Renal cortex interstitium (tissue), 11 donors: ENCODE measurements at regions not wholly inside any gene's neighbourhood (a gene's known extent, or its start where the extent isn't known, plus 50 kb on each side); places are given as distances from the start of the nearest gene placed in this dataset.

Experiments
- DNase-seq, 11 donors: peaks; one replicate each; pipeline ENCODE4 v3.0.0-alpha.2; 2013; ENCODE audit warnings: low read depth in 9 of 11, low spot score in 4 of 11; ENCODE audit errors: extremely low read depth in 1 of 11

DNA sequence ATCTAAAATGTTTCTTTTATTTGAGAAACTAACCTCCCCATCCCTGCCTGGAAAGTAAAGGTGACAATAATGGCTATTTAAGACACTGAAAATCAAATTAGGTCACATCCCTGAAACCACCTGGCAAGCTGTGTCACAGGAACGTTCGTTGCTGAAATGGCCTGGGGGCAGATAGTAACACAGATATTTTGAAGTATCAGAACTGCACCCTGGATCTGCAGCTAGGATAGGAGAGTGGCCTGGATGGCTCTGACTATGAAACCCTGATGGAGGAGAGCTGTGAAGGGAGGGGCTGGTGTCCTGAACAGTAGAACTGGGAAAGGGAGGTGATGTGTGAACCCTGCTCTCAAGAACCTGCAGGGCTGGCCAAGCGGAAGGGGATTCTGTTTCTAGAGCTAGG is 648.3 kb upstream of the CFAP20DC start:
- no peak for DNase-seq

DNA sequence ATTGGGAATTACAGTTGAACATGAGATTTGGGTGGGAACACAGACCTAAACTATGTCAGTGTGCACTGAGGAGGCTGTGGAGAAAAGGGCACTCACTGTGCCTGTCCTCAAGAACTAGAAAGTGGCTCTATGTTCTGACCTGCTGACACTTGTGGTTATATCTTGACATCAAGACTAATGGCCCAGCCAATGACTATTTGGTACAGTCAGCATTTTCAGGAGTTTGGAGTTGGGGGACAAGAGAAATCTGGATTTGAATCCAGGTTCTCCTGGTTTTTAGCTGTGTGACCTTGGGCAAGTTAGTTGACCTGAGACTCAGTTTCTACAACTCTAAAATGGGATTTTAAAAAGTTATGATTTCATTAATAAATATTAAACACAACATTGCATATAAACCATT is 647.0 kb upstream of the CFAP20DC start:
- DNase-seq, result no peak

DNA sequence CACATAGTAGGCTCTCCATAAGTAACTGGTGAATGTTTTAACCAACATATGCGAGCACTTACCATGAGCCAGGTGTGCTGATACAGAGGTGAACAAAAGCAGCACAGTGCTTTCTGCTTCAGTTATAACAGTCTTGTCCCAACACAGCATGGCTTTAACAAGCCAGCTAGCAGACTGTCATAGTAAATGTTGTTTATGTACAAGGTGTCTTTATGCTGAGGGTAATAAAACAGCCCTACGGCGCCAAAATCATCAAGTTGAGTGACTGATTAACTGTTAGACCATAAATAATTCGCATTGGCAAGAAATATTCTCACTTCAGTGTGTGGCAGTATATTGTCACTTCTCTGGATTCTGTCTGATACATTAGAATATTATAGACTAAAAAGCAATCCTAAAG is 646.0 kb upstream of the CFAP20DC start:
- no peak for DNase-seq

DNA sequence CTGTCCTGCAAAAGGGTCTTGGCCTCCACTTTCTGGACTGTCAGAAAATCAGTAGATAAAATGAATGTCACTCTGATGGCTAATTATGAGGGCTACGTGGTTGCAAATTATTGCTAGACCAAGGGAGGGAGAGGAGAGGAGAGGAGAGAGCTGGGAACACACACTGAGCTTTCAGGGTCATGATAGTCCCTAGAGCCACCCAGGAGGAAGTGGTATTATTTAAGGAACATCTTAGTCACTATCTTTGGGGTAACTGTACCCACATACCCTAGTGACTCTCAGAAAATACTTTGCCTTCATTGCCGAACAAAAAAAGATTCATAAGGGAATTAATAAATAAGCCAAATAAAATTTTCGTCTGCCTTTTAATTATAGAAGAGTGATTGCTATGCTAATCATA is 642.3 kb upstream of the CFAP20DC start:
- no peak for DNase-seq

DNA sequence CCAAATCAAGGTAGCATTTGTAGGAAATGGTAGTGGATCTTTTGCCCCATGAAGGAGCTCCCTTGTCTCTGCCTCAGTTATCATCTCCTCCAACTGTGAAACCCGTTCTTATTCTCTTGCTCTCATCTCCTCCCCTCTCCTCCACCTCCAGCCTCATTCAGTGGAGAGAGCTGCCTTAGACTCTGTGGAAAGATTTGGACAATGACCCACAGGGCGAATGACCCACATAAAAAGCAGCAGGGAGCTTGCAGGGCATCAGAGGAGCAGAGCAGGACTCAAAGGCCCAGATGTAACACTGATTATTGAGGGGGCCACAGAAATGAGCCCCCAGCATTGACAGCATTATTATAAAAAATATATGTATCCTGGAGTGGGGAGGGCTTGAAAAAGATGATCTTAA is 641.1 kb upstream of the CFAP20DC start:
- no peak for DNase-seq

DNA sequence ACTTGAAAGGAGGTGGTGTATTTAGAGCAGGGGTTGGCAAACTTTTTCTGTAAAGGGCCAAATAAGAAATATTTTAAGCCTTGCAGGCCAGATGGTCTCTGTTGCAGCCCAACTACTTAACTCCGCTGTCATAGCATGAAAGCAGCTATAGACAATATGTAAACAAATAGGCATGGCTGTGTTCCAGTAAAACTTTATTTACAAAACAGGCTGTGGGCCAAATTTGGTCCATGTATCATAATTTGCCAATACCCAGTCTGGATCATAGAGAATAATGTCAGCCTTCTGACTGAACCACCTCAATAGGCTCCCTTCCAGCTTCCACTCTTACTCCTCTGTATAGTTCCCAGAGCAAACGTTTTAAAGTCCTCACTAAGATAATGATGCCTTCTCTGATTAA is 638.8 kb upstream of the CFAP20DC start:
- DNase-seq, result no peak

DNA sequence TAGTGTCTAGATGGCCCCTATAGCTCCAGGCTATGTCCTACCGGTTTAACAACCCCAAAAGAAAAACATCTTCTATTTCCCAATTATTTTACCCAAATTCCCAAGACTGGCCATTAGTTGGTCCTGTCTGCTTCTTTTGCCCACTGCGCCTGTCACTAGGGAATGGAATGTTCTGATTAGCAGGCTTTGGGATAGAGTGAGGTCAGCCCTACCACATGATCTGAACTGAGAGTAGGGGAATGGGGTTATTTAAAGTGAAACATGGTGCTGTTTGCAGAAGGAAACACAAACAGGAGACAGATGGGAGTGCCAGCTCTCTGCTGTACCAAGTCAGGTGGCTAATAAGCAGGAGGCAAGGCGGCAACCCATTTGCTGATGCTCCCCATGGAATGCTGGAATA is 635.6 kb upstream of the CFAP20DC start:
- DNase-seq, result no peak

DNA sequence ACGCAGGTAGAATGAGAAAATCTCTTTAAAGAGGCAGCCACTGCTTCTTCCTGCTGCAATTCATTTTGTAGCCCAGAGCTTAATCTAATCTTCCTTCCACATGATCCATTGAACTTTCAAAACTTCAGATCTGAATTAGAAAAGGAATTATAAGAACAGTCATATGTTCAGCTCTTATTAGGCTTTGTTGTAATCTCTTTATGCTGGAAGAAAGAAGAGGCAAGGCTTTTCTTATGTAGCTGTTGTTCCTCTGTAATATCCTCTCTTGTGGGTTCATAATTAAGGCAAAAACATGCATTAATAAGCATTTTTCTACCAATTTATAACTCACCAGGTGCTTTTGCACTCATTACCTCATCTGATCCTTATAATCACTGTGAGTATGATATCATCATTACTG is 634.9 kb upstream of the CFAP20DC start:
- DNase-seq, result no peak

DNA sequence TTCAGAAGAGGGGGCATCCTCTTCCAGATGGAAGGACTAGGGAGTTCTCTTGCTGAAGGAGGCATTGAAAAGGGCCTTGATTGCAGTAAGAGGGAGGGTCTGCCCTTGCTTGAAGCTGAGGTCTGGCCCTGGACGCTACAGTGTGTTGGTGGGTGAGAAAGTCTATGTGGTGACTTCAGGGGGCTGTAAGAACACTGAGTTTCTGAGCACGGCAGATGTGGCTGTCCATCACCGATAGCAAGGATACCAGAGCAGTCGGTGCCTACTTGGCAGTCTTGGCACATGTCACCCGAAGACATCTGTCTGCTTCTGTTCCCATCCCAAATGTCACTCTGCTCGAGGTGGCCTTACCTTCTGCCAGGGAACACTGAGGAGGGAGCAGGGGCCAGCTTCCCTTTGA is 631.1 kb upstream of the CFAP20DC start:
- no peak for DNase-seq

DNA sequence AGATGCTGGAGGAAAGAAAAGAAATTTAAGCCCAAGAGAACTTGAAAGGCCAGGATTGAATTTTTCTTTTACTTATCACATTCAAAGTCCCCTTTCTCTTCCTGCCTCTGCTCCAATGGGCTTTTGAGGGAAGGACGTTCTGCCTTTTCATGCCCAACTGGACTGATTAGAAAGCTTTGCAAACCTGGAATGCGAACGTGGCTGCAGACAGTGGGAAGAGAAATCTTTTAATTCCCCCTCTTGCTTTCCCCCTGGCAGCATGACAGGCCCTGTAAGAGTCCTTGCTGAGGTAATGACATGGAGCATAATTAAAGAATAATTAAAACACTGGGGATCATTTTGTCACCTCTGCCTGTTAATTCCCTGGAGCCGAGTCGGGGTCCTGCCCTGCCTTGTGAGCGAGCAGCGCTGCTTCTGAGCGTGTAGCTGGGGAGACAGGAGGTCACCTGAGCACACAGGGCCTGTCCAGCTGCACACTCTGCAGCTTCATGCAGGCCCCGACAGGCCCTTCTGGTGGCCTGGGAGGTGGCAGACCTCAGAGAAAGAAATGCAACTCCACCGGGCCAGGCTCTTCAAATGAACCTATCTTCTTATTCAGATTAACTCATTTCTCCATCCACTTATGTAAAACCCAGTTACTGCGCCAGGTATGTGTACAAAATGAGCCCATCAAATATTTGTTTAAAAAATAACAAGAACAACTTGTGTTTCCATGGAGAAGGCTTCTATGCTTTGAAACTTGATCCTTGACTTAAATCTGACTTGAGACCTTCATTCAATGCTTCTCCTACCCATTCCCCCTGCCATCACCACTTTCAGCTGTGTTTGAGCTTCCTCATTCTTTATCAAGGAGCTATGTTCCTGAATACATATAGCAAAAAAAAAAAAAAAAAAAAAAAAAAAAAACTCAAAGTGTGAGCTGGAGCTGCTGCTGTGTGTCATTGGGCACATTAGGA is 628.2 kb upstream of the CFAP20DC start:
- no peak for DNase-seq

DNA sequence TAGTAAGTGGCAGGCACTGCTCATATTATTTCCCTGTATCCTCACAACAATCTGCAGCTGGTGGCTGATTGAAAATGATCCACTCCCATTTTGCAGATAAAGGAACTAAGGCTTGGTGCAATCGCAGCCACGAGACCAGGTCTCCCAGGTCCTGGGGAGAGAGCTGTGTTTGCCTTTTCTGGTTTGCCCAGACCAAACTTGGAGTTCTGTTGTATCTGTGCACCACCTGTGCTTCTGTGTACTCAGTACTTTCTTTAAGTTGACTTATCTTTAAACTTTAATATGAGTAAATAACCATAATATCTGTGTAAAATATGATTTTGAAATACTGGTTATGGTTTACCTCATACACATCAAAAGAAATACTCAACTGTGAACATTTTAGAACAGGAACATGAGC is 625.7 kb upstream of the CFAP20DC start:
- no peak for DNase-seq

DNA sequence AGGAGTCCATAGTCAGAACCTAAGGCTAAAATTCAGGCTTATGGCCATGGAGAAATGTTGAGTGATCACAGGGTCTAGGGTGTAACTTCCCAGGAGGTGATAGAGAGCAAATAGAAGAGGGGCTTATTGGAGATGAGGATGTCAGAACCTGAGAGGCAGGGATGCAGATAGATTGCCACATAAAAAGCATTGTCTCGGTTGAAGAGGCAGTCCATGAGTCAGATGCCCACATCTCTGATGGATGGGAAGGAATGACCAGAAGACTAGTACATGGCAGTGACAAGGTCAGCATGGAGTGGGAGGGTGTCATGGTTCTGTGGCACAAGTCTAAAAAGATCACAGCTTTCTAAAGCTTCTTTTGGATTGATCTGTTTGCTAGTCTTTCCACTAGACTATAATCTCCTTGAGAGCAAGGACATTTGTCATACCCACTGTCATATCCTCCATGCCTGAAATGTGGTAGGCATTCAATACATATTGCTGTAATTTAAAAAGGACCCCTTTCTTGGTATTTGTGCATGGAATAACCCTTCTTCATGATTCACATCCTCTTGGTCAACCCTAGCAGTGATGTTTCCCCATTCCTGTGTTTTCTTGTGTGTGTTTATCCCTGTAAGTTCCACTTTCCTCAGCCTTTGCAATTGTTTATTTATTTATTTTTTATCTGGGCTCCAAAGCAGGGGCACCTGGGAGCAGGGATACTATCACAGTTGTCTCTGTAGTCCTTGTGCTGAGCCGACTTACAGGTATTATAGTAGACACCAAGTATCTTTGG is 613.4 kb upstream of the CFAP20DC start:
- no peak for DNase-seq

DNA sequence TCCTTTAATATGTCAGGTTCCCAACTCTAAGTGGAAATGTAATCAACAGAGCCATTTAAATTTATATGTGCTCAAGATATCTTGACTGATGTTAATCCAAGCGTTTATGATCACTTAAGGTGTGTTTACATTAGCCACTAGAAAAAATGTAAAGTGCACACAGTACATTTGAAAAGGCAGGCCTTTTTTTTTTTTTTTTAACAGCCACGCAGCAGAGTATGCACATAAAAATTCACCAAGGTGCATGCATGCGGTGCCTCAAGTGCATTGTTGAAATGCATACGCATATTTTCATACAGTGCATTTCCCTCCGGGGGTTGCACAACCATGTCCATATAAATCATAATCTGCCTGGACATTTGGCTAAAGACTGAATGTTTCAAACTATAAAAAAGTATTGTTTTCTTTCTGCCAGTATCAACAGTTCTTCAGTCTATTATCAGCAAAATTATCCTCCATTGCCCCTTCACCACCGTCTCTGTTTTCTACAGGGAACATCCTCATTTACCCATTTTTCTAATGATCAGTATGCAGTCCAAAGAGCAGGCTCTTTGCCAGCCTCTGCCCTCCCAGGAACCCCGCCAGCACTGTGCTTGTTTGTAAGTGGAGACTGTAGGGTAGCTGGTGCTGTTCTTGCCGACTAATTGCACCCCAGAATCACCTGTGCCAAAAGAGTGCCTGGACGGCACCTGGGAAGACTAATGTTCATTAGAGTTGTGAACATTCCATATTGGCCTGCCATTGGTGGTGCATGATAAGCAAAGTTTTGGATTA is 611.2 kb upstream of the CFAP20DC start:
- no peak for DNase-seq

DNA sequence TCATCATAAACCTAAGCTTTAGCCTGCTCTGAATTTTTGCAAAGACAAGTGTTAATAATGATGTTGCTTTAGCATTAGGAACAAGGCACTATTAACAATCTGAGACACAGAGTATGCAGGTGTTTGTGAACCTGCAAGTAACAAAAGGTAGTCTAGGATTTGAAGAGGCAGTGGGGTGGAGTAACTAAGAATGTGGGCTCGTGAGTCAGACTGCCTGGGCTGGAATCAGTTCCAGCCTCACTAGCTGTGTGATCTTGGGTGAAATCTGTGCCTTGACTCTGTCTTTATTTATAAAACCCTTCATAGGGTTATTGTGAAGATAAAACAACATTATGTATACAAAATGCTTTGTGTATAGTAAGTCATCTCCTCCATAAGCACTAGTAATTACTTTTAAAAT is 610.6 kb upstream of the CFAP20DC start:
- no peak for DNase-seq

DNA sequence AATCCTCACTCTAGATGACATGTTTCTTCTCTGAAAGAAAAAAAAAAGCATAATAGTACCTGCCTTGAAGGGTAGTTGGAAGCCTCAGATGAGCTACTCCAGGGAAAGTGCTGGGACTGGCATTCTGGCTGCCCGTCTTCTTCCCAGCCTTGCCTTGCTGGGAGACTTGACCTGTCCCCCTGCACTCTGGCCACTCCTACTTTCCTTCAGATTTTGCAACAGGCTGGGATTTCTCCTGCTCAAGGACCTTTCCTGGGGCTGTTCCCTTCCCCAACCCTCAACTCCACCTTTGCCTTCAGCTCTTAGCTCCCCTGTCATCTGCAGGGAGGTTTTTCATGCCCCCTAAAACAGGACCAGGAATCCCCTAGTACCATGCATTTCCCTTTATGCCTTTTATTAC is 609.9 kb upstream of the CFAP20DC start:
- no peak for DNase-seq

DNA sequence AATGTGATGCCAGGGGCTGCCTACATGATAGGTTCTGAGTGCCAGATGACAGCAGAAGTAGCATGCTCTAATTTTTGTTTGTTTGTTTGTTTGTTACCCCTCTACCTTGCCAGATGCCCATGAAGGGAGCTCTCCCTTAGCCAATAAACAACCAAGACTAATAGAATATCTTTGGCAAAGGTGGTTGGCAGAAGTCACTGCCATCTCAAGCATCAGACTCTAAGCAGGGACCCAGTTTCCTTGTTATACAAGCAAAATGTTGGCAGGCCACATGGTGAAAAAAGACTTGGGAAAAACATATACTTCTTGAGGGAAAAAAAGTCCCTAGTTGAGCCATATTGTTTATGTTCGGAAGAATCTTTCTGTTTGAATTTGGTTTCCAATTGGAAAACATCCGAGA is 609.0 kb upstream of the CFAP20DC start:
- no peak for DNase-seq

DNA sequence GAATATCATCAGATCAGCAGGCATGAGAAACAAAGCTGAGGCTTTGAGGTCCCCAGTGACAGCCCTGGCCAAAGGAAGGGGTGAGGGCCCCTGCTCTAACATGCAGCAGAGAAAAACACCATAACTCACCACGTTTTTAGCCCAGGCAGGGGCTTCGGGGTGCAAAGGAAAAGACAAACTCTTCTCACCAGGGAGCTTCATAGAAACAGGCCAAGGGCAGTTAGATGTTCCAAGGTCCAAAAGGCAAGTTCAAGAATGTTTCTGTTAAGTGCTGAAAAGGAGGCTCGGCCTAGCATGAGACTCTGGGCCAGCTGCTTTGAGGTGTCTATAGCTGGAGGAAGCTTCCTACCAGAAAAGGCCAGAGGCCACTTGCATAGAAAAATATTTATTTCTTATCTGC is 608.4 kb upstream of the CFAP20DC start:
- no peak for DNase-seq

DNA sequence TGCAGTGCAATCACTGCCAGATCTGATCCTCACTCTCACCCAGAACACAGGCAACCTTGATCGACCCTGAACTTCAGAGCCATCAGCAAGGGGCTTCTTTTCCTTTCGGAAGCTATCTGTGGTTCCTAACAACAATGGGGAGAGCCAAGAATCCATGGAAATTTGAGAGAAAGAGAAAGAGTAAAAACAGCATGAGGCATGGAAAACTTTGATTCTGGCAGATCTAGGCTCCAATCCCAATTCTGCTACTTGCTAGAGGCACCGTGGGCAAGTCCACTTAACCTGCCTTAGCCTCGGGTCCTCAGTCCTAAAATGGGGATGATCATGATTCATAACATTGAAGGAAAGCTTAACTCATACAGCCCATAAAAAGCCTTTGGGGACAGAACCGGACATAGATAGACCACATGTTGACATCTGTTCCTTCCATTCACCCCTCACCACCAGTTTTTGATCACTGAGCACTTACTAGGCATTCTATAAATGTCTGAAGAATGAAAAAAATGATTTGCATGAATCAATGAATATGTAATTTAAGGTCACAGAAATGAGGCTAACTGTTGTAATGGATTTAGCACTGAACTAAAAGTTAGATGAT is 605.7 kb upstream of the CFAP20DC start:
- DNase-seq, result no peak
